ENCODE measurements at regions not wholly inside any gene's neighbourhood (a gene's known extent, or its start where the extent isn't known, plus 50 kb on each side); places are given as distances from the start of the nearest gene placed in this dataset.
"Not testable (repeated sequence)": the region's sequence is repeated elsewhere in the genome, so short reads cannot be mapped to it uniquely, and the experiment has no call there.

DNA sequence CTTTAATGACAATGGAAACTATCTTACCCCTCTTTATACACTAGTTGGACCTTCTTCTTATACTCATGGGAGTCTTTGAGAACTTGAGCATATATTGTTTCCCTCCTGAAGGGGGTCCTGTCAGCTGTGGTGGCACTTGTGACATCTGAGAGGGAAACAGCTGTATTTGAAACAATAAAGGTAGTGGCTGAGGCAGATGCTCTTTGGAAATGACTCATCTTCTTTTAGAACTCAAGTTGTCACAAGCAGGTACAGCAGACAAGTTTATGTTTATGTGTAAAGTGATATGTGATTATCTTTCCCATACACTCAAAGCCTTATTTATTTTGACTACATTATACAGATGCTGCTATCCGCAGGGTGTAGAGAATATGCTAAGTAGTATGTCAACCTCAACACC is 220.0 kb upstream of the GRM7 start:
- DNase-seq (ENCODE audit: low read depth in 2 of 2, low spot score in 1 of 2) = no peak

DNA sequence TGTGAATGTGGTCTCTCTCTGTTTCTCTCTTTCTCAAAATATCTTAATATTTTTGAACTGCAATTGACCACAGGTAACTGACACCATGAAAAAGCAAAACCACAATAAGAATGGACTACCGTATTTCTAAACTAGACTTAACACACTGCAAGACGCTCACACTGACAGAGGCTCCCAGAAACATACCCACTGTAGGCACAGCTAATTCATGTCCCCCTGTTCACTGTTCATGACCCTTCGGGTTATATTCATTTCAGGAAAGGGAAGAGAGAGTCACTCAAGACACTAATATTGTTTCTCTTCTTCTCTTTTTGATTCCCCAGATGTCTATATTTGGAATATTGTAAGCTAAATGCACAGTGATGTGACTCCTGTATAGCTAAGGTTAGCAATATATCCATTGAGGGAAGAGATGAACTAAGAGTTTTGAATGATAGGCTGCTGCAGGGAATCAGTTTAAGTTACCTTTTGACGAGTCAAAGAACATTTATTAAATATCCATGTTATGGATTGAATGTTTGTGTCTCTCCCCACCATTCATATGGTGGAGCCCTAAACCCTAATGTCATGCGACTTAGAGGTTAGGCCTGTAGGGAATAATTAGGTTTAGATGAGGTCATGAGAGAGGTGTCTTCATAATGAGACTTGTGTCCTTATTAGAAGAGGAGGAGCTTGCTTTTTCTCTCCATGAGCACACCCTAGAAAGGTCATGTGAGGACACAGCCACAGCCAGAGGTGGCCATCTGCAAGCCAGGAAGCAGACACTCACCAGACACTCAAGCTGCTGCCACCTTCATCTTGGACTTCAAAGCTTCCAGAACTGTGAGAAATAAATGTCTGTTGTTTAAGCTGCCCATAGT is 216.6 kb upstream of the GRM7 start:
- DNase-seq (ENCODE audit: low read depth in 2 of 2, low spot score in 1 of 2) = no peak

DNA sequence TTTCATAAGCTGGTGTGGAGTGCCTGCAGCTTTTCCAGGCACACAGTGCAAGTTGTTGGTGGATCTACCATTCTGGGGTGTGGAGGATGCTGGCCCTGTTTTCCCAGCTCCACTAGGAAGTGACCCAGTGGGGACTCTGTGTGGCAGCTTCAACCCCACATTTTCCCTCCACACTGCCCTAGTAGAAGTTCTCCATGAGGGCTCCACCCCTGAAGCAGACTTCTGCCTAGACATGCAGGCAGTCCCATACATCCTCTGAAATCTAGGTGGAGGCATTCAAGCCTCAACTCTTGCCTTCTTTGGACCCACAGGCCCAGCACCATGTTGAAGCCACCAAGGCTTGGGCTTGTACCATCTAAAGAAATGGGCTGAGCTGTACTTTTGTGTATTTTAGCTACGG is 206.2 kb upstream of the GRM7 start:
- DNase-seq (ENCODE audit: low read depth in 2 of 2, low spot score in 1 of 2) = no peak

DNA sequence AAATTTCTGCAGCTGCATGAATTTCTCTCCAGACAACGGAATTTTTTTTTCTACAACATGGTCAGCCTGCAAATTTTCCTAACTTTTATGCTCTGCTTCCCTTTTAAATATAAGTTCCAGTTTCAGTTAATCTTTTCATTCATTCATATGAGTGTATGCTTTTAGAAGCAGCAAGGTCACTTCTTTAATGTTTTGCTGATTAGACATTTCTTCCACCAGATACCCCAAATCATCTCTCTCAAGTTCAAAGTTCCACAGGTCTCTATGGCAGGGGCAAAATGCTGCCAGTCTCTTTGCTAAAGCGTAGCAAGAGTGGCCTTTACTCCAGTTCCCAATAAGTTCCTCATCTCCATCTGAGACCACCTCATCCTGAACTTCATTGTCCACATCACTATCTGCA is 205.6 kb upstream of the GRM7 start:
- no peak for DNase-seq (ENCODE audit: low read depth in 2 of 2, low spot score in 1 of 2)

DNA sequence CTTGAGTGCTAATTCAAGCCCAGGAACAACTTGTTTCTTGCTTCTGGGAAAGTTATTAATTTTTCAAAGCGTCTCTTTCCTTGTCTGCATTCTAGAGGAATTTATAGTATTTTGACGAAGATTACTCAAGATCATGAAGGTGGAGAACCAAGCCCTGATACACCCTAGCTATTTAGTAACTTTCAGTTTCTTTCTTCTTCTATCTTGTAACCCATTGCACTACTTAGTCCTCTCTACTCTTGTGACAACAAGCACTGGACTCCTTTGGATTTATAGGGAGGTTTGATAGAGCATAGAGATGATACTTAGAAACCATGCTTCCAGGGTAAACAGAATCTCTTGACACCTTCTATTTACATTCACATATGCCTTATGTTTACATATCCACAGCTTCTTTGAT is 203.3 kb upstream of the GRM7 start:
- no peak for DNase-seq (ENCODE audit: low read depth in 2 of 2, low spot score in 1 of 2)

DNA sequence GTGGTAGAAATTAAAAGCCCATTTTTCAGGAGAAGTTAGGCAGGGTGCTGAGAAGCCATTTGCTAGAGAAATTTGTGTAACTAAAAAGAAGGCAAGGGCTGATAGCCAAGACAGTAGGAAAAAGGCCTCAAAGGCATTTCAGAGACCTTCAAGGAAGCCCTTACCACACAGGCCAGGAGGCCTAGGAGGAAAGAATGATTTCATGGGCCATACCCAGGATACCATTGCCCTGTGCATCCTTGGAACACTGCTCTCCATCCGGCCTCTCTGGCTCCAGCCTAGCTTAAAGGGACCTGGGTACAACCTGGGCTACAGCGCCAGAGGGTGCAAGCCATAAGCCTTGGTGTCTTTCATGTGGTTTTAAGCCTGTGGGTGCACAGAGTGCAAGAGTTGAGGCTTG is 193.6 kb upstream of the GRM7 start:
- DNase-seq (ENCODE audit: low read depth in 2 of 2, low spot score in 1 of 2) = no peak

DNA sequence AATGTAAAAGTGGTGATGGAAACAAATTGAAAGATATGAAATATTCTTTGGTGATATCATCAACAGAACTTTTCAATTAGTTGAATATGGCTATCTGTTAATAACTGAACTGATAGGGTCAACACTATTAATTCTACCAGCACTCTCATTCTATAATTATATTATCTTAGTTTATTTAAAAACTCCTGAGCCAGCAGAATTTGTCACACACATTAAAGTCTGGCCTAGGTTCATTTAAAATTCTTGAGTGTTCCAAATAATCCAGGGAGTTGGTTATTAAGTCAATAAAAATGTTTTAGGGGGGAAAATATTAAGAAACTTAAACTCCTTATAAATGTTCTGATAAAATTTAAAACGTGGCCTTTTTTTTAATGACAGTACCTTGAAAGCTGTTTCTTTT is 189.6 kb upstream of the GRM7 start:
- no peak for DNase-seq (ENCODE audit: low read depth in 2 of 2, low spot score in 1 of 2)

DNA sequence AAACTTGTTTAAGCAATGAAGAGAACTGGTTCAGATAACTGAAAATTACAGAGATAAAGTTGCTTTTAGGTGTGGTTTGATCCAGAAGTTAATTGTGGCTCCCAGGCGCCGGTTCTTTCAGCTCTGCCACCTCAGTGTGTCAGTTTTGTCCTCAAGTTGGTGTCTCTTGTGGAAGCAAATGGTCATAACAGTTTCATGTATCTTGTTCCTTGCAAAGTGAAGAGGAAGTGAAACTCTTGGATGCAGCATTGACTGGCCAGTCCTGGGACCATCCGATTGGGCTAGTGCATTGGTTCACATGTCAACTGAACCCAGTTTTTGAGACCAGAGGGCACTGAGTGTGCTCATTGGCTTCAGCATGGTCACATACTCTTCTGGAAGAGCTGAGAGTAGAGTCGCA is 181.4 kb upstream of the GRM7 start:
- DNase-seq (ENCODE audit: low read depth in 2 of 2, low spot score in 1 of 2) = no peak

DNA sequence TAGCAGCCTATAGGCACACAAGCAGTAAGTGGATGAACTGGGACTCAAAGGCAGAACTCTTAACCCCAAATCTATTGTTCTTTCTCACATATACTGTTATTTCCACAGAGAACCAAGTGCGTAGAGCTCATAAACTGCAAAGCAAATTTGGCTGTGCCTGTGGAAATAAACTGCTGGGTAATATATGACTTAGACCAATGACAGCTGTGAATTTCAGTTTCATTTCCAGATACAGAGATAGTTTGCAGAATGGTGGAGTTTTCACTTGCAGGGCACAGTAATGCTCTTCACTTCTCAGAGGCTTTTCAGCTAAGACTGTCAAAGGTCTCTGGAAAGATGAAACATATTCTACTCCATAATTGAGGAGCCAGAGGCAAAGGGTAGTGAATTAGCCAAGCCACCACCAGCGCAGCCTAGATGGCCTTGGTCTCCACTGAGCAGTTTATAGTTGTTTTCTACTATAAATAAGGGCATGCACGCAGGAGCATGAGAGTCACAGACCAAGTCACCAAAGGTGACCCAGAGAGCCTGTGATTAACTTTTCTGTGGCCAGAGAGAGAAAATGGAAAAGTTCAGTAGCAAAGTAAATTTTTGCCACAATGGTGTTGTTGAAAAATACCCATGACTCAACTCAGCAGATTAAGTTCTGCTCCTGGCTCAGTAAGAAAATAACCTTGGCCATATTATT is 180.7 kb upstream of the GRM7 start:
- no peak for DNase-seq (ENCODE audit: low read depth in 2 of 2, low spot score in 1 of 2)

DNA sequence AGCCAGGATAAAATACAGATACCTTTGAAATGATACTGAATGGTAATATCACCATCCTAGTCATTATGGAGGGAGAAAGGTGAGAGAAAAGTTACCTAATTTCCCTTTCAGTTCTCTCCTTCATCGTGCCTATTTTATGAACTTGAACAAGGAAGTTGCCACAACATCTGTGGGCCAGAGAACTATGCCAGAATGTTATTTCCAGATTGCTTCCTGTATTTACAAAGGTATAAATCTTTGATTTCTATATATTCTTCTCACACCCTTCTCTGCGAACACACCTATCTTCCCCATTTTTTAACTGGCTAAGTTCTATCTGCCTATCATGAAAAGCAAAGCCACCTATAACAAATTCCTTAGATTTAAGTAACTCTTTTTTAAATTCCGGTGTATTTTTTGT is 163.6 kb upstream of the GRM7 start:
- DNase-seq (ENCODE audit: low read depth in 2 of 2, low spot score in 1 of 2) = no peak

DNA sequence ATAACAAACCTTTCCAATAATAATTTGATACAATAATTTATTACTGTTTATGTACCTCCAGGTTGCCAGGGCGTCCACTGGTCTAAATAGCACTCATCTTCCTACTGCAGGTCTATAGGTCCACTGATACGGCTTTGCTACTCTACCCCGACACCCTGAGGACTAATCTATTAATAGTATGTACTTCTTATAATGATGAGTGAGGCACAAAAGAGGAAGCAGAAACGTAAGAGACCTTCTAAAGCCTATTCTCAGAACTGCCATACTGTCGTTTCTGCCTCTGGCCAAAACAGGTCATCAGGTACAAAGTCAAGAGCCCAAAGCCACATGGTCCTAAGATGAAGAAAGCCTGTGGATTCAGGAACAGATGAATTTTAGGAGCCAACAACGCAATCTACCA is 163.2 kb upstream of the GRM7 start:
- no peak for DNase-seq (ENCODE audit: low read depth in 2 of 2, low spot score in 1 of 2)

DNA sequence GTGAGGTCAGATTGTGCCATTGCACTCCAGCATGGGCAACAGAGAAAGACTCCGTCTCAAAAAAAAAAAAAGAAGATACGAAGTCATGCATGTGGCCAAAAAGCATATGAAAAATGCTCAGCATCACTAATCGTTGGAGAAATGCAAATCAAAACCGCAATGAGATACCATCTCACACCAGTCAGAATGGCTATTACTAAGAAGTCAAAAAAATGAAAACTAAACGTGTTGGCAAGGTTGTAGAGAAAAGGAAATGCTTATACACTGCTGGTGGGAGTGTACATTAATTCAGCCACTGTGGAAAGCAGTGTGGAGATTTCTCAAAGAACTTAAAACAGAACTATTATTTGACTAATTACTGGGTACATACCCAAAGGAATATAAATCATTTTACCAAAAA is 156.1 kb upstream of the GRM7 start:
- DNase-seq (ENCODE audit: low read depth in 2 of 2, low spot score in 1 of 2) = not testable (repeated sequence)

DNA sequence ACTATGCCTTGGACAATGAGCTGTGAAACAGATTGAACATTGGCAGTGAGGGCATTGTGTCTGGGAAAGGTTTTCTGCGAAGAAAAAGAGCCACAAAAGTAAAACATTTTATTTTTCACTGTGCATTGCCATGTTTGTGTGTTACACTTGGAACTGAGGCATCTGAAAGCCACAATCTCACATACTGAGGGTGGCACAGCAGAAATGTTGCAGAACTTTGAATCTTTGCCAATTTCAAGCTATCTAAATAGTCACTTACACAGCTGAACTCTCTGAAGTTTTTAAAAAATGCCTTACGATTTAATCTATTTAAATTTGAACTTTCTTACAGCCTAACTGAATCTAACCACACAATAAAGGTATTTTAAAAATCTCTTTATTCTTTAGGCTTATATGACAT is 154.1 kb upstream of the GRM7 start:
- no peak for DNase-seq (ENCODE audit: low read depth in 2 of 2, low spot score in 1 of 2)

DNA sequence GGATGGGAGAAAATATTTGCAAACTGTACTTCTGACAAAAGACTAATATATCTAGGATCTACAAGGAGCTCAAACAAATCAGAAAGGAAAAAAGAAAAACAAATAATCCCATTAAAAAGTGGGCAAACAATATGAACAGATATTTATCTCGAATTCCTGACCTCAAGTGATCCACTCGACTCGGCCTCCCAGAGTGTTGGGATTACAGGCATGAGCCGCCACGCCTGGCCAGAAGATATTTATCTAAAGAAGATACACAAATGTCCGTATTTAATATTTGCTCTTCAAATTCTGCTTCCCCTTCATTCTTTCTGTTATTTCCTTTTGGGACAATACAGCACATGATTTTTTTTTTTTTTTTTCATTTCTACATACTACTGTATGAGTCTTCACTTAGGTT is 151.7 kb upstream of the GRM7 start:
- no peak for DNase-seq (ENCODE audit: low read depth in 2 of 2, low spot score in 1 of 2)

DNA sequence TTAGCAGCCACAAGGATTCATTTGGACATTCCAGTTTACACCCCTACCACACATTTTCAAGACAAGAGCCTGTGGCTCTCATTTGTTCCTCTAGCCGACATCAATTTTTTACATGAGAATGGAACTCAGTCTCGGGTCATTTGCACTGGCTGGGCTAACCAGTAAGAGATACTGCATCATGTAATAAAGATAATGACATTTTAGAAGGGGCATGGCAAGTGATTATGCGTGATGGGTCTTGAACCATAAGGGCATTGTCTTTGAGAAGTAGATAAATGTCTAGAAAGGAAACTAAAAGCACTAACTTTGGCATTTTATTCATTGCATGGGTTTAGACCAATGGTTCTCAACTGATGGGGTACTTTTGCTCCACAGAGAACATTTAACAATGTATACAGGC is 146.0 kb upstream of the GRM7 start:
- DNase-seq (ENCODE audit: low read depth in 2 of 2, low spot score in 1 of 2) = no peak

DNA sequence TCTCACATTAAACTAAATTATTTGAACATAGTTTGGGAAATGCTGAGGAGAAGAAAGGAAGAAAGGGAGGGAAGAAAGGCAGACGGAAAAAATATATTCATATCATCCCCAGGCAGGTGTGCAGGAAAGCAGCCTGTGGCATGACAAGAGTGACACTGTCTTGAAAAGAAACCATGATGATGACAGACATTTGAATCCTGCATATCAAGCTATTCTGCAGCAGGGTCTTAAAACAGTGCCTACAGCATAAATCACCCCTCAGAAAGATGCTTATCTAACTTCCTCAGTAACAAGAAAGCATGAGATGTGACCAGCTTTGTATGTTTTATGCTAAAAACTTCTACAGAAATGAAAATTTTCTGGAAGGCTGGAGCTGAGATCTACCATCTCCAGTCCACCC is 144.5 kb upstream of the GRM7 start:
- DNase-seq (ENCODE audit: low read depth in 2 of 2, low spot score in 1 of 2) = no peak

DNA sequence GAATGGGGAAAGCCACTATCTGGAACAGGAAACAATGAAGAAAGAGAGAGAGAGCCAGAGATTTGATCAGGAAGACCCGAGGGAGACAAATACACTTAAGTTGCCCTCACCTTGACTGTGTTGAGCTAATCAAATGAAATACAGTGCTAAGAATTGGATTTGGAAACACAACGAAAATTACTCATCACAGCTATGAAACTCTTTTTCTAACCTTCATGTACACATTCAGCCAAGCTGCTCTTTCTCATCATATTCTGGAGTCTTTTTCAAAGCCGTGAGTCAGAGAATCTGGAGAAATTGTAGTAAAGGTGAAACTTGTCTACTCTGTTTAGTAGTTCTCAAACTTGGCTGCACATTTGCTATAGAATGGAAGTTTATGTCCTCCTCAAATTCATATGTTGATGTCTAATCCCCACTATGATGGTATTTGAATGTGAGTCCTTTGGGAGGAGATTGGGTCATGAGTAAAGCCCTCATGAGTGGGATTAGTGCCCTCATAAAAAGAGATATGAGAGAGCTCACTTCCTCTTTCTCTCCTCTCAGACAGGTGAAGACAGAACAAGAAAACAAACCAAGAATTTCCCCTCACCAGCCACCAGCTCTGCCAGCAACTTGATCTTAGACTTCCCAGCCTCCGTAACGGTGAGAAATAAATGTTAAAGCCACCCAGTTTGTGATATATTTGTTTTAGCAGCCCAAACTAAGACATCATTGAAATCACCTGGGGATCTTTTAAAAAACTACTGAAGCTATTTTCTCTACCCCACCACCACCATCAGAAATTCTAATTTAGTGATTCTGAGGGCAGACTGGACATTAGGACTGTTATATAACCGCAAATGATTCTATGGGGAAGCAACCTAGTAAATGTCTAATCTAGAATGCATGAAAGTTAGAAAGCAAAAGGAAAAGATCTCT is 143.6 kb upstream of the GRM7 start:
- DNase-seq (ENCODE audit: low read depth in 2 of 2, low spot score in 1 of 2) = no peak

DNA sequence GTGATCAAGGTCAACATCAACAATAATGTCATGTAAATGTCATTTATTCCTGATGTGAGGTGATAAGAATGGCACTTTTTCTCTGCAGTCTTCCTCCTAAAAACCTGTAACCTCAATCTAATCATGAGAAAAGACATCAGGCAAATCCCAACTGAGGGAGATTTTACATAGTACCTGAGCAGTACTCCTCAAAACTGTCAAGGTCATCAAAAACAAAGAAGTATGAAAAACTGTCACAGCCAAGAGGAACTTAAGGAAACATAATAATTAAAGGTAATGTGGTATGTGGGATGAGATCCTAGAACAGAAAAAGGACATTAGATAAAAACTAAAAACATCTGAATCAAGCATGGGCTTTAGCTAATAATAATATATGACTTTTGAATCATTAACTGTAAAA is 140.9 kb upstream of the GRM7 start:
- DNase-seq (ENCODE audit: low read depth in 2 of 2, low spot score in 1 of 2) = no peak

DNA sequence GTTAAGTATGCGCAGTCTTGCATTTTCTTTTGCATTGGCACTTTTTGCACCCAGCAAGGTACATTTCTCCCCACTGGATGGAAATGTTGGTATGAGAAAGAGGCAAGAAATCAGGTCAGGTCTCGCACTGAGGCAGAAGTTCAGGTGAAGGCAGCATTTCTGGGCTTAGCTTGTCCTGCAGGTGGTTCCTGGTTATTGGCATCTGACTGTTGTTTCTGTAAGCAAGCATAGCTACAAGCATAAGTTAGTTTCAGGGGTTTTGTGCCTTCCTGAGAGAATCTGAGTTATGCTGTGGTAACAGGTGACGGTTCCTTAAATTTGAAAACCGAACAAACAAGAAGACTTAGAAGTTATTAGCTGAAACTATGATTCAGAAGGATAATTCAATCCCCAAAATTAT is 139.4 kb upstream of the GRM7 start:
- DNase-seq (ENCODE audit: low read depth in 2 of 2, low spot score in 1 of 2) = no peak

DNA sequence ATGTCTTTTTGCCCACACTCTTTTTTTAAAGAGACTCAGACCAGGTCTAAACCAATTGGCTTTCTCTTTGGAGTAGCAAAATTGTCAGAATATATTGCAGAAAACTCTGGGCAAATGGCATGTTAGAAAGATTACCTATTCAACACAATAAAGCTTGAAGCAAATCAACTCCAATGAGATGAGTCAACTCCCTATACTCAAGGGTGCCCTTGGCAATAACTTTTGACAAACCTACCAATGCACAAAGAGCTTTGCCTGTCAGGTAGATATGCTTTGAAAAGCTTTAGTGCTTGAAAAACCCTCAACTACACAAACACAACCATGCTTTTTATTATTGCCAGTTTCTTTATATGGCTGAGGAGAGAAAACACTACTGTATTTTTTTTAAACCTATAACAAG is 137.7 kb upstream of the GRM7 start:
- DNase-seq (ENCODE audit: low read depth in 2 of 2, low spot score in 1 of 2) = no peak

DNA sequence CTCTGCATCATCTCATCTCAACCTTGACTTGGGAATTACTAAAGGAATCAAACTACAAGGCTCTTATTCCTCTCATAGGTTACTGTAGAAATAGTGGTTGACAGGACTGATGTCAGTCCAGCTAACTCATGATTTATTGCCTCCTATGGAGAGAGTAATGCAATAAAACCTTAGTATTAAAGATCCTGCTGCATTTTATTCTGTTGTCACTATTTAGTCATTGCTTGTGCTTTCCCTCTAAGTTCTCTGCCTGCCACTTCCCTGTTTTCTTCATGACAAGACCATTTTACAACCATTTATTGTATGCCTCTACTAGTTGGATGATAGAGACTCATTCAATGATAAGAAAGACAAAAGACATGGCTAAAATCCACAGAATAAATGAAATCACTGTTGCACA is 134.1 kb upstream of the GRM7 start:
- no peak for DNase-seq (ENCODE audit: low read depth in 2 of 2, low spot score in 1 of 2)

DNA sequence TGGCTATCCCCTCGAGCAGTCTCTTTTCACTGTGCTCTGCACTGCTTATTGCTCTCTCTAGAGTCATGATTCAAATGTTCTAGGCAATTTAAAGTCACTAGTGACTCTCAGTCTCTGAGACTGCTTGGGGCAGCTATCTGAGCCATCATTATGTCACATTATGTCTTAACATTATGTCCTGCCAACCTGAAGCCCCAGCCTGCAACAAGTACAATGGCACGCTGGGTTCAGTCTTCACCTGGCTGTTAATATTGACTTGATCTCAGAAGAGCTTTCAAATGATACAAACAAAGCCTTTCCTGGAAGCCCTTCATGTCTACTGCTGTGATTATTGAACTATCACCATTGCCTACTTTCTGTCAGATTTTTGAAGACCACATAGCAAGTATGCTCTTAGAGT is 128.1 kb upstream of the GRM7 start:
- no peak for DNase-seq (ENCODE audit: low read depth in 2 of 2, low spot score in 1 of 2)
